Smooth muscle cell (in vitro differentiated cells): ENCODE measurements at regions not wholly inside any gene's neighbourhood (a gene's known extent, or its start where the extent isn't known, plus 50 kb on each side); places are given as distances from the start of the nearest gene placed in this dataset.
A peak's percentile ranks its signal among the peaks of the same experiment; 100 is the strongest.
"Not testable (repeated sequence)": the region's sequence is repeated elsewhere in the genome, so short reads cannot be mapped to it uniquely, and the experiment has no call there.

Source experiments
- DNase-seq: peaks from one replicate; lab custom pipeline; 2025; ENCODE audit not compliant: unreplicated experiment; lab: John Stamatoyannopoulos, UW
- H2AFZ ChIP-seq: fragments of 200-600 bp; sonication (generic); 2 replicates; pipeline ENCODE4 v1.6.0; 2016; ENCODE audit warnings: antibody characterized with exemption, low read depth, mild to moderate bottlenecking
- H3F3A ChIP-seq: fragments of 200-600 bp; sonication (generic); 2 replicates; pipeline ENCODE4 v1.6.0; 2017; ENCODE audit warnings: antibody characterized with exemption, low read depth
- H3K27ac ChIP-seq: fragments of 200-600 bp; sonication (generic); 2 replicates; pipeline ENCODE4 v1.5.1; 2016; ENCODE audit warnings: low read depth, mild to moderate bottlenecking
- H3K27me3 ChIP-seq: fragments of 200-600 bp; sonication (generic); 2 replicates; pipeline ENCODE4 v1.6.1; 2016; ENCODE audit warnings: low read depth, mild to moderate bottlenecking
- H3K36me3 ChIP-seq: fragments of 200-600 bp; sonication (generic); 2 replicates; pipeline ENCODE4 v1.5.1; 2016; ENCODE audit warnings: low read depth
- H3K4me1 ChIP-seq: fragments of 200-600 bp; sonication (generic); 2 replicates; pipeline ENCODE4 v1.5.1; 2016; ENCODE audit warnings: low read depth
- H3K4me2 ChIP-seq: fragments of 200-600 bp; sonication (generic); 2 replicates; pipeline ENCODE4 v1.6.0; 2016; ENCODE audit warnings: mild to moderate bottlenecking
- H3K4me3 ChIP-seq: fragments of 200-600 bp; sonication (generic); 2 replicates; pipeline ENCODE4 v1.5.1; 2016; ENCODE audit warnings: mild to moderate bottlenecking
- H3K79me2 ChIP-seq: fragments of 200-600 bp; sonication (generic); 2 replicates; pipeline ENCODE4 v1.6.0; 2016; ENCODE audit warnings: low read depth, mild to moderate bottlenecking
- H3K9ac ChIP-seq: fragments of 200-600 bp; sonication (generic); 2 replicates; pipeline ENCODE4 v1.6.0; 2016; ENCODE audit warnings: low read depth
- H3K9me3 ChIP-seq: fragments of 200-600 bp; sonication (generic); replicated peaks from 2 replicates; pipeline ENCODE4 v1.5.1; 2016; ENCODE audit warnings: low read depth
- H4K20me1 ChIP-seq: fragments of 200-600 bp; sonication (generic); 2 replicates; pipeline ENCODE4 v1.6.0; 2016; ENCODE audit warnings: low read depth
- CTCF ChIP-seq: fragments of 200-600 bp; sonication (generic); IDR thresholded peaks from 2 replicates; pipeline ENCODE4 v1.5.1; 2017; ENCODE audit warnings: borderline replicate concordance, mild to moderate bottlenecking, antibody characterized with exemption; ENCODE audit not compliant: insufficient read depth, poor library complexity, severe bottlenecking
- WGBS: methylation state at CpG from one replicate; pipeline ENCODE4 v1.1.7; 2016; ENCODE audit warnings: low lambda C conversion rate; 5-methylcytosine and 5-hydroxymethylcytosine counted together

DNA sequence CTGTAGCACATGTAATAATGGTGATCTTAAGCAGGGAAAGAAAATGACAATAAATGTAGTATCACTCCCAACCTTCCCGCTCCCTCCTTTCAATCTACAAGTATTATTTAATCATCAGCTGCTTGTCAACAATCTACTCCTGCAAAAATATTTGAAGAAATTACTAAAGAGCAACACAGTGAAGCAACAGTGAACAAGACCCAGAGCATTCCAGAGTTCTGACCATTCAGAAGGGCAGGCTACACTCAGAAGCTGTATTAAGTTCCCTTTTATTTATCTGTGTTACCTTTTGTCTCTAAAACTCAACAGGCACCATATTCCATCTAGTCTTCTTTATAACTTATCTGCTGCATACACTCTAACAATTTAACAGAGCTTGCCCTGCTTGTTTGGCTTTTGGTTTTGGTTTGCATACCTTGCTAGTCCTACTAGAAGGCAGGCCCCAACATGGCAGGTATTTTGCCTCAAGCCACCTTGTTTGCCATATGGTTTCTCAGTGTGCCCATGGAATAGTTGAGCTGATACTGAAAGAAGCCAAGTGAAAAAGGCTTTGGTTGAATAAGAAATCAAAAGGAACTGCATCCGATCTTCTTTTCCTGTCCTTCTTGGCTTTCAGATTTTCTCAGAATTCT, 253.9 kb downstream of the CEMIP2 start:
- Histone ChIP-seq H3F3A (peaks cover 2% of the 10 kb centered on the region), H3K4me3 (no peak overlapping the region), H3K27me3 (no peaks in the 10 kb centered on the region), H4K20me1 (no peaks in the 10 kb centered on the region), H2AFZ (no peak overlapping the region), H3K79me2 (no peaks in the 10 kb centered on the region), H3K36me3 (no peaks in the 10 kb centered on the region), H3K27ac (no peak overlapping the region), H3K9me3 (no peaks in the 10 kb centered on the region), H3K4me1 (peaks cover 13% of the 10 kb centered on the region), H3K9ac (no peak overlapping the region), H3K4me2 (no peak overlapping the region)
- WGBS: 93% methylated on average over 2 of the region's 2 CpGs
- DNase-seq: no peak
- TF ChIP-seq CTCF: no peak

- DNase-seq: no peak
- no peaks in the 10 kb centered on the region for H3K79me2 ChIP-seq
- no peaks in the 10 kb centered on the region for H4K20me1 ChIP-seq
- no peak overlapping the region for H2AFZ ChIP-seq
- peaks cover 4% of the 10 kb centered on the region for H3F3A ChIP-seq
- no peaks in the 10 kb centered on the region for H3K36me3 ChIP-seq
- H3K27ac ChIP-seq: peak overlapping the region; percentile 79
- H3K27me3 ChIP-seq: no peaks in the 10 kb centered on the region
- peak overlapping the region; percentile 42 for H3K4me2 ChIP-seq
- H3K4me3 ChIP-seq: no peak overlapping the region
- no peaks in the 10 kb centered on the region for H3K9me3 ChIP-seq
- TF ChIP-seq CTCF: no peak
- H3K9ac ChIP-seq: peak overlapping the region; percentile 73
- no peaks in the 10 kb centered on the region for H3K4me1 ChIP-seq
Measured at GRCh38 chr9:71509054-71509453, 259.3 kb downstream of the CEMIP2 start.

- not testable (repeated sequence) for H3K4me2 ChIP-seq, H3K36me3 ChIP-seq, H3K27ac ChIP-seq, H3K79me2 ChIP-seq, H3K9ac ChIP-seq, DNase-seq, H3F3A ChIP-seq, H3K27me3 ChIP-seq, H2AFZ ChIP-seq, H3K4me1 ChIP-seq, H4K20me1 ChIP-seq, H3K9me3 ChIP-seq, H3K4me3 ChIP-seq
- WGBS: 67% methylated on average over 2 of the region's 2 CpGs
Measured at GRCh38 chr9:71508141-71508540, 260.2 kb downstream of the CEMIP2 start.

DNA sequence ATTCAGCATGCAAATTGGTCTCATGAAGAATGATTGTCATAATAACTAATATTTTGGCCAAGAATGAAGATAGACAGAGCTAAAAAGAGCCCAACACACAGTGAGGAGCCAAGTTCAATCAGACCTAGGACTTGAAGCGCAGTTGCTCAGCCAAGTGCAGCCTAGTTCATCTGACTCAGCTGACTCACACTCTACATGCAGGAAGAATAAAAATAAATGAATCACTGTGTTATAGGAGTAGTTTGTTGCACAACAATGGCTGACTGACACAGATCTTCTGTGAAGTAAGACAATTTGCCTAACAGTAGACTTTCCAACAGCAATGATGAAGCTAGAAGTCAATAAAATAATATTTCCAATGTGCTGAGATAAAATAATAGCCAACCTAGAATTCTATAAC, 261.5 kb downstream of the CEMIP2 start:
- Histone ChIP-seq H3K36me3 (no peaks in the 10 kb centered on the region), H3K4me2 (no peak overlapping the region), H2AFZ (no peak overlapping the region), H3K4me1 (no peaks in the 10 kb centered on the region), H3K9ac (no peak overlapping the region), H3K4me3 (no peak overlapping the region), H3F3A (peaks cover 4% of the 10 kb centered on the region), H3K79me2 (no peaks in the 10 kb centered on the region), H3K27ac (peak overlapping the region; percentile 53), H3K27me3 (no peaks in the 10 kb centered on the region), H4K20me1 (no peaks in the 10 kb centered on the region), H3K9me3 (no peaks in the 10 kb centered on the region)
- TF ChIP-seq CTCF: no peak
- no peak for DNase-seq
- WGBS: 47% methylated on average over 1 of the region's 1 CpG
